Heart left ventricle (tissue), 16 donors: ENCODE measurements at regions not wholly inside any gene's neighbourhood (a gene's known extent, or its start where the extent isn't known, plus 50 kb on each side); places are given as distances from the start of the nearest gene placed in this dataset.
"Not testable (repeated sequence)": the region's sequence is repeated elsewhere in the genome, so short reads cannot be mapped to it uniquely, and the experiment has no call there.

Experiments used
- ATAC-seq, 4 donors: fragments of 200-7000 bp; cut with Tn5 transposase; one replicate each; pipeline ENCODE4 v1.9.1; 2020 to 2022; ENCODE audit warnings: moderate library complexity in 4 of 4, mild to moderate bottlenecking in 3 of 4, moderate number of reproducible peaks in 1 of 4
- DNase-seq, 5 donors: peaks; one replicate each; pipeline ENCODE4 v3.0.0-alpha.2; 2020
- H3K27ac ChIP-seq, 12 donors: fragments of 200-600 bp; sonication (generic) in 4 of 12; one replicate each; pipeline versions ENCODE4 v1.5.0 to v1.8.0; 2016 to 2022; ENCODE audit warnings: mild to moderate bottlenecking in 2 of 12
- H3K27me3 ChIP-seq, 9 donors: fragments of 200-600 bp; sonication (generic) in 2 of 9; one replicate each; pipeline versions ENCODE4 v1.5.1 to v1.8.0; 2016 to 2022; ENCODE audit warnings: mild to moderate bottlenecking in 3 of 9
- H3K36me3 ChIP-seq, 9 donors: fragments of 200-600 bp; sonication (generic) in 2 of 9; one replicate each; pipeline versions ENCODE4 v1.5.0 to v1.8.0; 2018 to 2022; ENCODE audit warnings: mild to moderate bottlenecking in 2 of 9
- H3K4me1 ChIP-seq, 12 donors: fragments of 200-600 bp; sonication (generic) in 4 of 12; one replicate each; pipeline versions ENCODE4 v1.5.0 to v1.8.0; 2016 to 2022; ENCODE audit warnings: mild to moderate bottlenecking in 3 of 12
- H3K4me3 ChIP-seq, 12 donors: fragments of 200-600 bp; sonication (generic) in 4 of 12; one replicate each; pipeline versions ENCODE4 v1.5.0 to v1.8.0; 2017 to 2022; ENCODE audit warnings: mild to moderate bottlenecking in 9 of 12, moderate library complexity in 4 of 12
- H3K9me3 ChIP-seq, 12 donors: fragments of 200-600 bp; sonication (generic) in 4 of 12; one replicate each; pipeline versions ENCODE4 v1.5.0 to v1.8.0; 2016 to 2022; ENCODE audit warnings: mild to moderate bottlenecking in 1 of 12
- POLR2A ChIP-seq, 2 donors: fragments of 450-650 bp; IDR thresholded peaks; one replicate each; pipeline ENCODE4 v1.6.1; 2017; ENCODE audit warnings: antibody characterized with exemption in 2 of 2, mild to moderate bottlenecking in 2 of 2, moderate library complexity in 2 of 2
- WGBS, 4 donors: extraction: QIAGEN DNeasy Blood & Tissue Kit in 2 of 4; methylation state at CpG; one replicate each; pipeline versions ENCODE4 v1.1.5 to v1.1.7; 2013 to 2018; 5-methylcytosine and 5-hydroxymethylcytosine counted together
- intact Hi-C, 10 donors: fragments of 100-400 bp; cut with DNase I; formaldehyde crosslinking; loops; one replicate each; pipeline versions ENCODE4 v1.11.1 to v1.14.2; 2022
- TF ChIP-seq, protein P1 (sequence below), 12 donors: fragments of 200-600 bp; sonication (generic) in 4 of 12; IDR thresholded peaks; one replicate each; pipeline versions ENCODE4 v1.5.0 to v1.8.0; 2018 to 2022; ENCODE audit warnings: antibody characterized with exemption in 12 of 12, mild to moderate bottlenecking in 5 of 12
- donor health status: ischemic (EF 13 %, LVEDD 7.1; RV severe dilation, severe dysfunction).
- donor health status: healthy with polysubstance abuse.
- donor health status: DM: no; HTN: yes; CAD: no.
- donor health status: DM: no; HTN: no; CAD: no.
- donor health status: ischemic (EF 25% LVEDD 6.9; RV normal size, moderate dysfunction).
- donor health status: ischemic (EF 25% LVEDD 5.7; RV mildly dilated, moderate dysfunction).
- donor health status: healthy.
- donor health status: DM: yes; HTN: yes; CAD: no.
- donor health status: ischemic (EF 35%, LVEDD 5.7; RV mildly dilated, moderate dysfunction).
- donor health status: nonischemic (EF 11% LVEDD 7.7; RV severe dilation, severe dysfunction).
- donor health status: DM: yes; HTN: yes; CAD: no.
- donor health status: PGD.
- donor health status: ischemic (EF 29% LVEDD 5.4; RV normal size, mild dysfunction).
- donor health status: nonischemic (EF 23%, LVEDD 6.1; RV moderate dilation, normal function).

GRCh38 chr9:97248252-97248651 lies 59.2 kb upstream of the CCDC180 start:
- H3K9me3 ChIP-seq, H3K27ac ChIP-seq, ATAC-seq, DNase-seq, H3K4me3 ChIP-seq, H3K4me1 ChIP-seq, H3K27me3 ChIP-seq, intact Hi-C loops: not testable (repeated sequence)
- peaks cover 0 to 23% (median 0%) of the 10 kb centered on the region in 9 donors for H3K36me3 ChIP-seq
- 60 to 71% (median 66%) methylated on average over 2 of the region's 2 CpGs for WGBS, 4 donors

- no peak for ATAC-seq
- TF ChIP-seq, protein P1, sequence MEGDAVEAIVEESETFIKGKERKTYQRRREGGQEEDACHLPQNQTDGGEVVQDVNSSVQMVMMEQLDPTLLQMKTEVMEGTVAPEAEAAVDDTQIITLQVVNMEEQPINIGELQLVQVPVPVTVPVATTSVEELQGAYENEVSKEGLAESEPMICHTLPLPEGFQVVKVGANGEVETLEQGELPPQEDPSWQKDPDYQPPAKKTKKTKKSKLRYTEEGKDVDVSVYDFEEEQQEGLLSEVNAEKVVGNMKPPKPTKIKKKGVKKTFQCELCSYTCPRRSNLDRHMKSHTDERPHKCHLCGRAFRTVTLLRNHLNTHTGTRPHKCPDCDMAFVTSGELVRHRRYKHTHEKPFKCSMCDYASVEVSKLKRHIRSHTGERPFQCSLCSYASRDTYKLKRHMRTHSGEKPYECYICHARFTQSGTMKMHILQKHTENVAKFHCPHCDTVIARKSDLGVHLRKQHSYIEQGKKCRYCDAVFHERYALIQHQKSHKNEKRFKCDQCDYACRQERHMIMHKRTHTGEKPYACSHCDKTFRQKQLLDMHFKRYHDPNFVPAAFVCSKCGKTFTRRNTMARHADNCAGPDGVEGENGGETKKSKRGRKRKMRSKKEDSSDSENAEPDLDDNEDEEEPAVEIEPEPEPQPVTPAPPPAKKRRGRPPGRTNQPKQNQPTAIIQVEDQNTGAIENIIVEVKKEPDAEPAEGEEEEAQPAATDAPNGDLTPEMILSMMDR (IDR thresholded peaks at IDR 0.05) = no peak
- TF ChIP-seq POLR2A (IDR thresholded peaks at IDR 0.05) = no peak
- intact Hi-C loops = no loop called here
These were observed 63.9 kb upstream of the CCDC180 start for GRCh38 chr9:97243606-97244005.

GRCh38 chr9:97241430-97241829 lies 66.0 kb upstream of the CCDC180 start:
- DNase-seq, H3K4me3 ChIP-seq, H3K36me3 ChIP-seq, H3K27ac ChIP-seq, ATAC-seq, H3K9me3 ChIP-seq, H3K27me3 ChIP-seq, intact Hi-C loops: not testable (repeated sequence)
- WGBS, 4 donors = 96 to 98% (median 98%) methylated on average over 5 of the region's 5 CpGs
- H3K4me1 ChIP-seq = peaks cover 0 to 19% (median 8%) of the 10 kb centered on the region in 12 donors

More at GRCh38 chr9:97243606-97244005, 63.9 kb upstream of the CCDC180 start:
- WGBS, 4 donors = 84 to 97% (median 95%) methylated on average over 4 of the region's 4 CpGs
- Histone ChIP-seq H3K4me3 (no peak overlapping the region), H3K27me3 (no peaks in the 10 kb centered on the region), H3K9me3 (no peaks in the 10 kb centered on the region), H3K27ac (no peak overlapping the region), H3K36me3 (peaks cover 0 to 11% (median 0%) of the 10 kb centered on the region in 9 donors), H3K4me1 (peaks cover 0 to 13% (median 8%) of the 10 kb centered on the region in 12 donors)
- DNase-seq = no peak

GRCh38 chr9:97237951-97238889 lies 69.2 kb upstream of the CCDC180 start:
- peak overlapping the region; percentile 42 to 82 (median 73) for H3K4me3 ChIP-seq
- TF ChIP-seq, protein P1 (IDR thresholded peaks at IDR 0.05) = peak in 1 of 12 donors; percentile 17
- TF ChIP-seq POLR2A (IDR thresholded peaks at IDR 0.05) = peak in 1 of 2 donors; percentile 29
- H3K27me3 ChIP-seq = no peaks in the 10 kb centered on the region
- DNase-seq = peak; percentile 84 to 92 (median 87)
- peaks cover 0 to 19% (median 8%) of the 10 kb centered on the region in 12 donors for H3K4me1 ChIP-seq
- intact Hi-C loops = loop anchor here in 1 of 10 donors (5.0 kb wide), 1 partner anchor 386 kb away; the partner anchor contains the start of gene ZNF782
- H3K27ac ChIP-seq = peak overlapping the region; percentile 11 to 82 (median 78)
- WGBS, 4 donors = 2 to 18% (median 4%) methylated on average over 27 to 58 of the region's 58 CpGs
- H3K9me3 ChIP-seq = no peaks in the 10 kb centered on the region
- ATAC-seq = peak; percentile 96 to 99 (median 99)
- no peaks in the 10 kb centered on the region for H3K36me3 ChIP-seq

DNA sequence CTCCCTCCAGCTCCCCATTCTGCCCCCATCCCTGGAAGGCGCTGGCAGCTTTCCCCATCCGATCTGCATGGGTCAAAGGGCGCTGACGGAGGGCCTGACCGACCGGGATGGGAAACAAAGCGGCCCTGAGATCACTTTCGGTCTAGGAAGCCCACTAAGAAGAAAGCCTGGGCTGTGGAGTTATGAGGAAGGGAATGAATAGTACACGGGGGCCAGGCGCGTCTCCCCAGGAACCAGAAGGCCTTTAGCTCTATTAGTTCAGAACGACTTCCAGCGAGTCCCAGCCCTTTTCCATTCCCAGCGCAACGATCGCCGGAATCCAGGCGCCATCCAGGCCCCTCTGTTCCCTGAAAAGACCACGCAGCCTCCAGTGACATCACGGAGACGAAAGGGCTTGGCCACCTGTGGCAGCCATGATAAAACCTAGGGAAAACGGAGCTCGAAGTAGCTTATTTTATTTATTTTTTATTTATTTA lies 70.1 kb upstream of the CCDC180 start:
- no peak for DNase-seq
- no peak for ATAC-seq
- Histone ChIP-seq H3K36me3 (no peaks in the 10 kb centered on the region), H3K9me3 (no peaks in the 10 kb centered on the region), H3K4me1 (peaks cover 0 to 19% (median 8%) of the 10 kb centered on the region in 12 donors), H3K4me3 (peak overlapping the region; percentile 42 to 82 (median 73)), H3K27ac (peak overlapping the region in 3 of 12 donors; percentile 79 to 80 (median 80)), H3K27me3 (no peaks in the 10 kb centered on the region)
- TF ChIP-seq, protein P1 (IDR thresholded peaks at IDR 0.05) = no peak
- TF ChIP-seq POLR2A (IDR thresholded peaks at IDR 0.05) = no peak
- intact Hi-C loops = loop anchor here in 1 of 10 donors (5.0 kb wide), 1 partner anchor 385 kb away; the partner anchor contains the start of gene ZNF782
- WGBS, 4 donors = 67 to 88% (median 80%) methylated on average over 23 of the region's 23 CpGs

DNA sequence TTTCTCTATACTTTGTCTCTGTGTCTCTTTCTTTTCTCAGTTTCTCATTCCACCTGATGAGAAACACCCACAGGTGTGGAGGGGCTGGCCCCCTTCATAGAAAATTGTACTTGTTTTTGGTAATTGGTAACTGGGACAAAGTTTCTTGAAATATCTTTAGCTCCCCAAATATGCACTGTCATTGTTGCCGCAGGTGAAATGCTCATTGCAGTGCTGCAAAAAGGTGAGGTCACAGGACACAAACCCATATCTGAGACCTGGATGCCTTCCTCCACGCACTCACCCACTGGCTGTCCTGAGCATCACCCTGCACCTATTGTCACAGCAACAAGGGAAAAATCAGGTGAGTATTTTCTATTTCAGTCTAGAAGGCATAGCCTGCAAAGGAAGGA lies 74.5 kb upstream of the CCDC180 start:
- H3K27me3 ChIP-seq, H3K27ac ChIP-seq, H3K9me3 ChIP-seq, ATAC-seq, H3K36me3 ChIP-seq, DNase-seq, H3K4me3 ChIP-seq, intact Hi-C loops, H3K4me1 ChIP-seq: not testable (repeated sequence)
- 96 to 100% (median 98%) methylated on average over 2 of the region's 2 CpGs for WGBS, 4 donors

DNA sequence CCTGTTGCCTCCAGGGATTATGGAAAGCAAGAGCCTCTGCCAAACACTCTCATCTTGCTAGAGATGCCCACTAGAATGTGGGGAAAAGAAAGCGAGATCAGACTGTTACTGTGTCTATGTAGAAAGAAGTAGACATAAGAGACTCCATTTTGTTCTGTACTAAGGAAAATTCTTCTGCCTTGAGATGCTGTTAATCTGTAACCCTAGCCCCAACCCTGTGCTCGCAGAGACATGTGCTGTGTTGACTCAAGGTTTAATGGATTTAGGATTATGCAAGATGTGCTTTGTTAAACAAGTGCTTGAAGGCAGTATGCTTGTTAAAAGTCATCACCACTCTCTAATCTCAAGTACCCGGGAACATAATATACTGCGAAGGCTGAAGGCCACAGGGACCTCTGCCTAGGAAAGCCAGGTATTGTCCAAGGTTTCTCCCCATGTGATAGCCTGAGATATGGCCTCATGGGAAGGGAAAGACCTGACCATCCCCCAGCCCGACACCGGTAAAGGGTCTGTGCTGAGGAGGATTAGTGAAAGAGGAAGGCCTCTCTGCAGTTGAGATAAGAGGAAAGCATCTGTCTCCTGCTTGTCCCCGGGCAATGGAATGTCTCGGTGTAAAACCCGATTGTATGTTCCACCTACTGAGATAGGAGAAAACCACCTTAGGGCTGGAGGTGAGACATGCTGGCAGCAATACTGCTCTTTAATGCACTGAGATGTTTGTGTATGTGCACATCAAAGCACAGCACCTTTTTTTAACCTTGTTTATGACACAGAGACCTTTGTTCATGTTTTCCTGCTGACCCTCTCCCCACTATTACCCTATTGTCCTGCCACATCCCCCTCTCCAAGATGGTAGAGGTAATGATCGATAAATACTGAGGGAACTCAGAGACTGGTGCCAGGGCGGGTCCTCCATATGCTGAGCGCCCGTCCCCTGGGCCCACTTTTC lies 75.1 kb upstream of the CCDC180 start:
- H3K9me3 ChIP-seq, H3K27ac ChIP-seq, intact Hi-C loops, DNase-seq, ATAC-seq, H3K4me1 ChIP-seq, H3K36me3 ChIP-seq, H3K27me3 ChIP-seq, H3K4me3 ChIP-seq: not testable (repeated sequence)
- 72 to 76% (median 72%) methylated on average over 11 to 13 of the region's 13 CpGs for WGBS, 4 donors
